HL-60/S4 treated with phorbol 12-myristate 13-acetate at 8.2 ng/mL for 4 days and 3 days (cell line): ENCODE measurements at regions not wholly inside any gene's neighbourhood (a gene's known extent, or its start where the extent isn't known, plus 50 kb on each side); places are given as distances from the start of the nearest gene placed in this dataset.

Experiments
- in situ Hi-C: fragments of 300-500 bp; cut with MboI; formaldehyde crosslinking; loops from 2 replicates; pipeline ENCODE4 v1.15.0; 2022; ENCODE audit warnings: low sequenced_read_pairs

DNA sequence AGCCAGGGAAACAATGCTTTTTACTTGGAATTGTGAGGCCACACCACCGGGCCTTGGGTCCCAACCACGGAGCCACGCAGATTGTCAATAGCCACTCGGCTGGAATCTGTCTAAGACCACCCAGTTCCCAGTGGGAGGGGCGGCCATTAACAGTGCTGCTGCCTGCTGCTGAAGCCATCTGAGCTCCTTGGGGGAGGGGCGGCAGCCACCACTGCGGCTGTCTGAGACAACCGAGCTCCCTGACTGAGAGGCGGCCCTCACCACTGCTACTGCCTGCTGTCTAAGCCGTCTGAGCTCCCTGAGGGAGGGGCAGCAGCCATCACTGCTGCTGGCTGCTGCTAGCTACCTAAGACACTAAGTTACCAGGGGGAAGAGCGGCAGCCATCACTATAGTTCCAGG is 64.3 kb downstream of the DMRTA2 start:
- in situ Hi-C loops: loop anchor here (25.0 kb wide), 1 partner anchor 253 kb away; no protein-coding TSS in a partner anchor

DNA sequence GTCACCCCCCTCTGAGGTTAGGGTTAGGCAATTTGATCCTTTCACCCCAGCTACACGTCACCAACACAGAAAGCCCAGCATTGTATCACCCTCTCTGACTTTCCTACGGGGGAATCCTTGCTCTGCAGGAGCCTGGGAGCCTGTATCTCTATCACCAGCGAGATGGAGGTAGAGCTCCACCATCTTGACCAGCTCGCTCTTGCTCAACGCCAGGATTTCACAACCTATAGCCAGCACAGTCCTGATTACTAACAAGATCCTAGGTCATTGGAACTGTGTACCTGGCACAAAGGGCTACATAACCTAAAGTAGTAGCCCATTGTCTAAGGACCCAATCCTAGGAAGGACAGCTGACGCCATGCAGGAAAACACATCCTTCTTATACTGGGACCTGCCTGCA is 66.1 kb downstream of the DMRTA2 start:
- in situ Hi-C loops: loop anchor here (25.0 kb wide), 1 partner anchor 255 kb away; no protein-coding TSS in a partner anchor

DNA sequence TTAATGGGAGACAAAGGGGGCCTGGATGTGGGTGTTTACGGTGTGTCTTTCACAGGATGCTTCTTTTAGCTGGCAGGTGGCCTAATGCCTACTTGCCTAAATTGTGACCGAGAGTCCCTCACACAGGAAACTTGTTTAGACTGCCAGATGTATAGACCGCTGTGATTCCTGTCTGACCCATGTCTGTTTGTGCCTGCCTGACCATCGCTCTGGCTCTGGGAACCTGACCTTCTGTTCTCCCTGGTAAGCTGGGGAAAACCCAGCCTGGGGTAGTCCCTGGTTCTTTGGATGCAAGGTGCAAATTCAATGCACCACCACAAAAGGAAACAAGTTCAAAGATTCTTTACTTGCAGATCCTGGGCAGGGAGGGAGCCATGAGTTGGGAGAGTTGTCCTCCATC is 68.4 kb downstream of the DMRTA2 start:
- in situ Hi-C loops: loop anchor here (25.0 kb wide), 1 partner anchor 257 kb away; no protein-coding TSS in a partner anchor

DNA sequence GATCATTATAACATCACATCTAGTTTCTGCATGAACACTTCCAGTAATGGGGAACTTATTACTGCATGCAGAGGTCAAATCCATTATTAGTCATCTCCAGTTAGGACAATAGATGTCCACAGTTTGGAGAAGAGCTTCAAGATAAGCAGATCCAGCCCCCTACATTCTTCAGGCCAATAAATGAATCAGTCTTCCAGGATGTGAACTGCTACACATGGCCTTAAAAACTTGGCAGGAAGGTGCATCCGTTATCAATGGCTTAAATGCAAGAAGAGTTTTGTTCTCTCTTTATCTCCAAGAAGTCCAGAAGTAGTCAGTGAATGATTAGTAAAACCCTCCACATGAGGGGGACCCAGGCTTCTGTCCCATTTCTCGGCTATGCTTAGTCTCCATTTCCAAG is 70.8 kb downstream of the DMRTA2 start:
- in situ Hi-C loops: loop anchor here (25.0 kb wide), 1 partner anchor 260 kb away; no protein-coding TSS in a partner anchor

DNA sequence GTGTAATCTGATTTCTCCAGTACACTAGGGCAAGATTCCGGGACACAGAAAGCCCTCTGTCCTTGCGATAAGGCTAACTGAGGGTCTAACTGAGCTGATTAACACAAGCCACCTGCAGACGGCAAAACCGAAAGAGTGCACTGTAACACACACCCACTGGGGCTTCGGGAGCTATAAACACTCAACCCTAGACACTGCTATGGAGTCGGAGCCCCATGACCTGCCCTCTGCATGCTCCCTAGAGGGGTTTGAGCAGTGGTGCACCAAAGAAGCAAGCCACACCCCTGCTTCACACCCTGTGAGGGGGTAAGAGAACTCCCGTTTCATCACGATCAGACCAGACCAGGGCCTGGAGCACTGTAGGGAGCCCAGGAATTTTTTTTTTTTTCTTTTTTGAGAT is 72.4 kb downstream of the DMRTA2 start:
- in situ Hi-C loops: loop anchor here (25.0 kb wide), 1 partner anchor 261 kb away; no protein-coding TSS in a partner anchor

DNA sequence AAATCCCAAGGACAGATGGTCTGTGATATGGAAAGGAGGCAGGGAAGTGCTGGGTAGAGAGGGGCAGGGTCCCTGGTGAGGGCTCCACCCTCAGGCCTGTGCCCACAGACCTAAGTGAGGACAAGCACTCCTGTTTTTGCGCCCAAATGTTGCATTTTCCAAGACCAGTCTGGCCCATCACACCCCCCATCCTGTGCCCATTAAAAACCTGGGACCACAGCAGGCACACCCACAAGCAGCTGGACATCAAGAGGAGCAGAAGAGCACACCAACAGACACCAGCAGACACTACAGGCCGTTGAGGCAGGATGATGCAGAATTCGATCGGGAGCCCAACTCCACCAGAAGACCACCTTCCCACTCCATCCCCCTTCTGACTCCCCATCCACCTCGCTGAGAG is 72.8 kb downstream of the DMRTA2 start:
- in situ Hi-C loops: loop anchor here (25.0 kb wide), 1 partner anchor 262 kb away; no protein-coding TSS in a partner anchor

DNA sequence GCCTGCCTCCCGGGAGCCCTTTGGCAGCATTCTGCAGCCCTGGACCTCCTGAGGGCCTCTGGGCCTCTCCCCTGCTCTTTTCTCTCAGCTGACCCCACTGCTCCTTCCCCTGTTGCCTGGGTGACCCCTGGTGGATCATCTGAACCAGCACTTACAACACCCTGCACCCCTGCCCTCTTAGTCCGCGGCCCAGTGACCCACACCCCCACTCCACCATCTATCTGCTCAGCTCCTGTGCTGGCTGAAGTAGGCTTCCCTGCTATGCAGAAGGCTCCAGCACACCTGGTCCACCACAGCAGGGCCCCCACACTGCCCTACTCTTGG is 74.0 kb downstream of the DMRTA2 start:
- in situ Hi-C loops: no loop called here

DNA sequence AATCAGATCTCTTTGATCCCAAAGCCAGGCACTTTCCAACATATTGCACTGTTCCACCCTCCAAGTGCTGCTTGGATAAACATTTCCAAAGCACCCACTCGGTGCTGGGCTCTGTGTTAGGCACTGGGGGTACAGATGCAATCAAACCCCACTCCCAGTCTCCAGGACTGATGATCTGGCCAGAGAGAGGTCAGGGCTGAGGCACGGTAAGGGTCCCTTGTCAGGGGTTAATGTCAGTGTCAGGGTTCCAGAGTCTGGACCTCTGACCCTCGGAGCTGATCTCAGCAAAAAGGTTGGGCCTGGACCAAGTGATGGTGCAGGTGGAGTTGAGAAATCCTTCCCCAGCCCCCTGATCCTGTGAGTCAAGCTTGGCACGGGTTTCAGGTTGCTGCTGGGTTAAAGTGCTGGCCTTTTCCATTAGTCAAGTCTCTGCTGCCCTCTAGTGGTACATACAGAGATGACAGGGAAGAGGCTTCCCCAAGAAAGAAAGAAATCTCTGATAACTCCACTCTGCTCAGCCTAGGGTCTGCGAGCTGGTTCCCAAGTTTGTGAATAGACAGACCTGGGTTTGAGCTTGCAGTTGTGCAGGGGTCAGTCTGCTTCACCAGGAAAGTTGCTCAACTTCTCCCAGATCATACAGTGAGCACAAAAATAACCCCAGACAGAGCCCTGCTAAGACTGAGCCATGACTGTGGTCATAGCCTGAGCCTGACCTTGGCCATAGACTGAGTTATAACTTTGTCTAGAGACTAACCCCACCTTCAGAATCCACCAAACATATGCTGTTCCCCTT is 74.6 kb downstream of the DMRTA2 start:
- in situ Hi-C loops: no loop called here

DNA sequence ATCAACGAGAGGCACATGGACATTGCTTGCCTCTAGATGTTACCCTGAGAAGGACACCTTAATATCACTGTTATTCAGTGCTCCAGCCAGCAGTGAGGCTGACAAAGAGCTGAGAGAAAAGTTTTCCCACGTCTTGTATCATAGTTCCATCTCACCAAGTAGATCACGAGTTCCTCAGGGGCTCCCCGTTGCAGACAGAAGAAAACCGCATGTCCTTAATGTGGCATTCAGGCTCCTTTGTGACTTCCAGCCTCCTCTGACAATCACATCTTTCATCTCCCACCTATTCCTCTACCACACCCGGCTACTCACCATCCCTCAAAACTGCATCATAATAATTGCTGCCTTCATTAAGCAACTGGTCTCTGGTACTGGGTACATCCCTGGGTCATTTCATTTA is 75.3 kb downstream of the DMRTA2 start:
- in situ Hi-C loops: no loop called here

DNA sequence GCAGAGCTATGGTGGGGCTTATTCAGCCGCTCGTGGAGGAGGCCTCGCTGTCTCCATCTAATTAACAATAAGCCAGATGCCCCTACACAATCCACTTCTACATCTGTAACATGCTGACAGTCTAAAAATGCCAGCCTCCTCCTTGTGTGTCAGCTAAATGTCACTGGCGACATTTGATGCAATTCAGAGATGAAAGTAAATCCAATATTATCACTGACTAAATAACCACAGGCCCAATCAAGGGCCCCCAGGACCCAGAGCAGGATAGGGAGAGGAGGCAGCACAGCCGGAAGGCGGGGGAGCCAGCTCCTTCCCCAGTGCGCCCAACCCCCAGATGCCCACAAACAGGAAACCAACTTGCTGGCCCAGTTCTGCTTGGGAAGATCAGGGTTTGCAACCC is 76.6 kb downstream of the DMRTA2 start:
- in situ Hi-C loops: no loop called here

DNA sequence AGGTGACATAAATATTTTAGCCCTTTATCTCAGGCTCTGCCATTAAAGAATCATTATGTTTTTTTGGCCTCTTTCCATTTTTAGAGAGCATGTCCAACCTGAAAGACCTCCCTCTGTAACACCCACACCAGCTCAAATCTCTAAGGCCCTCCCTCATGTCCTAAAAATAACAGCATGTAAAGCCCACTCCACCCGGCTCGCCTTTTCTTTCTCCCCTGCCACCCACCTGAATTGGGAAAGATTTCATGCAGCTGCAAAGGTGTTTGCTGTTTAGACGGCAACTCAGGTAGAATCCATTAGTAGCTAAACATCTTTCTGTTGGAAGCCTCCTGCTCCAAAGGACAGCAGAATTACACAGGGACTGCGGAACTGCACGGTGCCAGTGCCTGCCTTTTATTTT is 79.9 kb downstream of the DMRTA2 start:
- in situ Hi-C loops: no loop called here

DNA sequence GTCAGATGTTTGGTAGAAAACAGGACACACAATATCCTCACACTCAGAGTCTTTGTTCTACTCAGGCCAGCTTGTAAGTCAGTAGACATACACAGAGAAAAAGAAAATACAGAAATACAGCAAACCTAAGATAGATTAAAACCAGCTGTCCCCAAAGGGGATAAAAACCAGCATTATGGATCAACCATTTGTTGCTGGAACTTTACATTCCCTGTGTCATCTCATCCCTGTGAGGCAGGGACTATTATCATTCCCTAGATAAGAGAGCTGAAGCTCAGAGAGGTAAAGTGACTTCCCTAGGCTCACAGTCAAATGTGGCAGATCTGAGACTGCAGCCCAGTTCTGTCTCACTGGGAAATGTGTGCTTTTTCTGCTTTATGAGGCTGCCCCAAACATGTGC is 80.7 kb downstream of the DMRTA2 start:
- in situ Hi-C loops: no loop called here

DNA sequence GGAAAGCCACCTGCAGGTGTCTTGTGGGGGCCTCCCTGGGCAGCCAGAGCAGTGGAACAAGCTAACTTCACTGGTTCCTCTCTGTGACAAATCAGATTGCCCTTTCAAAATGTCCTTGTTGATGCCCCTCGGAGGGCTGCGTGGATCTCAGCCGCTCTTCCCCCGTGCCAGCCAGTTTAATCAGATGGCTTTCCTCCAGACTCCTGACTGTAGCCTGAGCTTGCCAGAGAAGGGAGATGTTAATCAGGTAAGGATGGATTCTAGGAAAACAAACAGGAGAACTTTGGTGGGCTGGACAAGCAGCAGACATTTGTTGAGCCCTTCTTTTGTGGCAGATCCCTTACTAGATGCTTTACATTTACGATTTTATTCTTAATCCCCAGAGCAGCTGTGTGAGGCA is 88.2 kb downstream of the DMRTA2 start:
- in situ Hi-C loops: no loop called here

DNA sequence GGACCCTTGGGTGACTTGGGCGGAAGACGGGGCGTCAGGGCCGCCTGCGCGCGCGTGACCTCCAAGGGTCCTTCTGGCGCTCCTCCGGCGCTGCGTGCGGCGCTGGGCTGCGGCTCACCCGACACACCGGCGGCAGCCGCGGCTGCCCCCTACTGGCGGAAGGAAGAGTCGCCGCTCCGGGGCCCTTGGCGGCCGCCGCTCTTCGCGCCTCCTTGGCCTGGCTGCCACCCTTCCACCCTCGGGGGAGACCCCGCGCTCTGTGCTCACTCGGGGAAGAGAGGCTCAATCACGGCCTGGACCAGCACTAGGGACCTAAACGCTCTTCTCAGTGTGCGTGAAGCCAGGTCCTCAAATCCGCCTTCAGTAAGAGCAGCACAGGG is 89.7 kb downstream of the DMRTA2 start:
- in situ Hi-C loops: no loop called here

DNA sequence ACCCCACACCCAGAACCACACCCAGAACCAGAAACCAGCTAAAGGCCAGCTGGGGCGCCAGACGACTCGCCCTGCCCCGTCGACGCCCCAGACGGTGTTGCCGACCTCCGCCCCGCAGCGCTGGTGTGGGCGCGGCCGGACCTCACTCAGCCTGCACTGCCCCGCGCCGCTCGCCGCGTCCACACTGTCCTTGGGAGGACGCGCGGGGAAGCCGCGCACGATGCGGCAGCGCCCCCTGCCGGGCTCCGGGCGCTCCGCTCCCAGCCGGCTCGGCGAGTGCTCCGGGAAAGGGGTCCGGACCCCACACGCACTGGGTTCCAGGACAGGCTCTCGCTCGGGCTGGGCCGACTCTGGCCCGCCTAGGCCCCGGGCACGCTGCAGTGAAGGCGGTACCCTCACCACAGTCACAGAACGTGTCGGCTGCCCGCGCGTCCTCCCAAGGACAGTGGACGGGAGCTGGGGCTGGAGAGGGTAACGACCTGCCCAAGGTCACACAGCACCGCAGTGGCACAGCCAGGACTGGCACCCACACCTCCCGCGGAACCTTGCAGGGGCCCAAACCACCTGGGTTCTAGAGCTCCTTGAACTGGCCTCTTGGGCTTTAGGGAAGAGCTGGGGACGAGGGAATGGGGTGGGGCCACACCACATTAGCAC is 90.2 kb downstream of the DMRTA2 start:
- in situ Hi-C loops: no loop called here

DNA sequence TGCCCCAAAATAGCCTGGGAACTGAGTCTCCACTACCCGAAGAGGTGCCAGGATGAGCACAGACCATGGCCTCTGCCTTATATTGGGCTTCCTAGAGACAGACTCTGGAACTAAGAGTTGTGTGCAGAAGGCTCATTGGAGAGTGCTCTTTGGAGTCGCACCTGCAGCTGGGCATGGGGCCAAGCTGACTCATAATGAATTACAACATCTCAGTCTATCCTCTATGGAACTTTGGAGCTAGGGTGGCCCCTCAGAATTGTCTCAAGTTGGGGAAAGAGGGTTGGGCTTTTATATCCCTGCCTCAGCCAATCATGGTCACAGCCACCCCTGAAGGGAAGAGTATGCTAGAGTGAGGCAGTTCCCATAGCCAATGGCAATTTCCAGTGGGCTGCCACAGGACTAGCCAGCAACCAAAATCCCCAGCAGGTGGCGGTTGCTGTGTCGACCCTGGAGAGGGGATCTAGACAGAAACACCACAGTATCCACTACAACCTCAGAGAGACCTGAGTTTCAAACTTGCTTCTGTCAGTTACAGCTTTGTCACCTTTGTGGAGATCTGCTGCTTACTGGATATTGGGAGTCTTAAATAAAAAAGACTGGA is 93.8 kb downstream of the DMRTA2 start:
- in situ Hi-C loops: no loop called here

DNA sequence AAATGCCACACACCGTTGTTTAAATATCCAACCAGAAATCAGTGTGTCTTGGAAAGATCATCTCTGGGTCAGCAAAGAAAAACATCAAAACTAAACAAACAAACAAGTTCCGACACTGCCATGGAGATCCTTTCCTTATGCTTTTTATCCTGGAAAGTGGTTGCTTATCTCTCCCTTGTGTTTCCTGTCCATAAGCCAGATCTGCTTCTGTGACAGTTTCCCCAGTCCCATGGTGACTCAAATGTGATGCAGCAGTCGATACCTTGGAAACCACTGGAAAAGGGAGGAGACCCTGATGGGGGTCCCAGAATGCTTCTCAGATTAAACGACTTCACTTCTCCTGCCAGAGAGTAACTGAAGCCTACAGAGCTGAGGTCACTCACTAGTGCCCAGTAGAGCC is 94.7 kb downstream of the DMRTA2 start:
- in situ Hi-C loops: no loop called here

DNA sequence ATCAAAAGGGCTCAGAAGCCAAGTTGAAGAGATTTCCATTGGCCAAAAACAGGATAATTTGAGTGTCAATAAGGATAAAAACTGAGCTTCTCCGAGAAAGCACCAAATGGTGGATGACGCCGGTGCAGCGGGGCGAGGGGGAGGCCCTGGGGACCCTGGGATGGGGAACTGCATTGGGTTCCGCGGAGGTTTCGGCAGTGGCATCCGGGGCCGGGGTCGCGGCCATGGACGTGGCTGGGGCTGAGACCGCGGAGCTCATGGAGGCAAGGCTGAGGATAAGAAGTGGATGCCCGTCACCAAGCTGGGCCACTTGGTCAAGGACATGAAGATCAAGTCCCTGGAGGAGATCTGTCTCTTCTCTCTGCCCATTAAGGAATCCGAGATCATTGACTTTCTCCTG is 97.2 kb downstream of the DMRTA2 start:
- in situ Hi-C loops: no loop called here

DNA sequence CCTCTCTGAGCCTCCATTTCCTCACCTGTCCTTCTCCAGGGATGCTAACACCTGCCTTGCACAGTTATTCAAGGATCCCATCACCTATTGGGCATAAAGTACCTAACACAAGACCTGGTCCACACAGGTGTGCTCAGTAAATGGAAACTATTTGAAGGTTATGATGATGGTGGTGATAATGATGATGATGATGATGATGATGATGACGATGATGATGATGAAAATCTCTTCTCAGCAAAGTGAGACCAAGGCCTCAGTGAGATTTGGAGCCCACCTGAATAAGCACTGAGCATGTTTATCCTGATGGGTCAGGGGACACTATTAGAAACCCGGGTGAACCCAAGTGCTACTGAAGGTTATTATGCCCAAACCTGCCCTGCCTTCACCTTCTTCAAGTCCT is 100.7 kb downstream of the DMRTA2 start:
- in situ Hi-C loops: no loop called here

DNA sequence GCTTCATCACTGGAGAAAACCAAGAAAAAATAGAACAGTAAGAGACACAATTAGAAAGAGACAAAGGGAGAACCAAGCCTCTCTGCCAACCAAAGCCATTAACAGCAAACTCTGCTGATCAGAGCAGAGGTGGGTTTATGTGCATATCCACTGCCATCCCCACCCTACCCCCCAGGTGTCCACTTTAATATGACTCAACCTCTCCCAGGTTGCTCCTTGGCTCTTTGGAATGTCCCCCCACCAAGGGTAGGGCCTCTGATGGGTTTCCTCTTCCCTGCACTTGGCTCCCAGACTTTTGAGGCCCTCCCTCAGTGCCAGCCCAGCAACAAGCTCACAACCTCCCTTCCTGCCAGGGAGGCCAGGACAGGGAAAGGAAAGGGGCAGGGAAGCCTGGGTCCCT is 104.8 kb downstream of the DMRTA2 start:
- in situ Hi-C loops: no loop called here

DNA sequence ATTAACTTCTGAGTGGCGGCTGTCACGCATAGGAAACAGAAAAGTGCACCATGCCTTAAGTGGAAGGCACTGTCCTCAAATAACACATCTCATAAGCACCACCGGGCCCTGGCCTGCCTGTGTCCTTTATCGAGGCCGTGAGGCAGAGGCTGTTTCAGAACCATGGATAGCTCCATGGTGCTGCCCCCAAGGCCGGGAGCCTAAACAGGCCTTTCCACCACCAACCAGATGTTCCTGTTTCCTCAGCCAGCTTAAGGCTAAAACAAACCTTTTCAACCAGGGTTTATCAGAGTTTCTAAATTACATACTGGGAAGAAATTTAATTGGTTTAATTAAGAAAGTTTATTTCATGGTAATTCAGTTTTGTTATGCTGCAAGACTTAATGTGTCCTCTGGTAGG is 114.4 kb downstream of the DMRTA2 start:
- in situ Hi-C loops: no loop called here

DNA sequence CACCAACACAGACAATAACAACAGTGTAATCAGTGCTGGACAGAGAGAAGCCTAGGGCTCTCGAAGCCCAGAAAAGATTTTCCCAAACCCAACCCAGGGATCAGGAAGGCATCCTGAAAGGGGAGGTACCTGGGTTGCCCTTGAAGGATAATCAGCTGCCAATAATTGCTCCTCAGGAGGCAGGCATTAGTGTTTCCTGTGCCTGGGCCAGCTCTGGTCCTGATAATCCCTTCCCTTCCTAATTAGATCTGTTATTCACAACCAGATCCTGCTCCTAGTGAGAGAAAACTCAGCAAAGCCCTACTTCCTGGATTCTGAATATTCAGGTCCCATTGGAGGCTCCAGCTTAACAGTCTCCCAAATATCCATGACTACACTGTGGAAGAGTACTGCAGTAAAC is 117.4 kb downstream of the DMRTA2 start:
- in situ Hi-C loops: no loop called here
